Thymus (tissue), 11 donors: ENCODE measurements at regions not wholly inside any gene's neighbourhood (a gene's known extent, or its start where the extent isn't known, plus 50 kb on each side); places are given as distances from the start of the nearest gene placed in this dataset.

ENCODE experiments used
- DNase-seq, 9 donors: peaks; one replicate each; pipeline ENCODE4 v3.0.0-alpha.2; 2013; ENCODE audit warnings: low spot score in 9 of 9, low read depth in 6 of 9, missing footprints in 1 of 9
- H3K27ac ChIP-seq, 2 donors: one replicate each; pipeline ENCODE4 v1.5.1; 2013; ENCODE audit warnings: control low read depth in 1 of 2, low read depth in 1 of 2, low read length in 1 of 2, mild to moderate bottlenecking in 1 of 2, moderate library complexity in 1 of 2
- H3K27me3 ChIP-seq, 2 donors: one replicate each; pipeline ENCODE4 v1.5.1; 2013; ENCODE audit warnings: low read length in 1 of 2; ENCODE audit not compliant: control insufficient read depth in 2 of 2, insufficient read depth in 1 of 2
- H3K36me3 ChIP-seq, 2 donors: one replicate each; pipeline ENCODE4 v1.5.1; 2013; ENCODE audit warnings: low read length in 1 of 2, mild to moderate bottlenecking in 1 of 2, moderate library complexity in 1 of 2; ENCODE audit not compliant: control insufficient read depth in 2 of 2, insufficient read depth in 2 of 2
- H3K4me1 ChIP-seq, 2 donors: one replicate each; pipeline ENCODE4 v1.5.1; 2013; ENCODE audit warnings: low read length in 2 of 2; ENCODE audit not compliant: control insufficient read depth in 2 of 2, insufficient read depth in 2 of 2
- H3K4me3 ChIP-seq, 2 donors: one replicate each; pipeline ENCODE4 v1.5.1; 2013; ENCODE audit warnings: low read length in 2 of 2, control low read depth in 1 of 2, mild to moderate bottlenecking in 1 of 2
- H3K9me3 ChIP-seq, 2 donors: one replicate each; pipeline ENCODE4 v1.5.1; 2013; ENCODE audit warnings: low read length in 1 of 2, mild to moderate bottlenecking in 1 of 2; ENCODE audit not compliant: control insufficient read depth in 2 of 2, insufficient read depth in 1 of 2
- WGBS: extraction: QIAGEN DNeasy Blood & Tissue Kit; methylation state at CpG from one replicate; pipeline ENCODE4 v1.1.7; 2013; 5-methylcytosine and 5-hydroxymethylcytosine counted together
- donor health status: healthy.

DNA sequence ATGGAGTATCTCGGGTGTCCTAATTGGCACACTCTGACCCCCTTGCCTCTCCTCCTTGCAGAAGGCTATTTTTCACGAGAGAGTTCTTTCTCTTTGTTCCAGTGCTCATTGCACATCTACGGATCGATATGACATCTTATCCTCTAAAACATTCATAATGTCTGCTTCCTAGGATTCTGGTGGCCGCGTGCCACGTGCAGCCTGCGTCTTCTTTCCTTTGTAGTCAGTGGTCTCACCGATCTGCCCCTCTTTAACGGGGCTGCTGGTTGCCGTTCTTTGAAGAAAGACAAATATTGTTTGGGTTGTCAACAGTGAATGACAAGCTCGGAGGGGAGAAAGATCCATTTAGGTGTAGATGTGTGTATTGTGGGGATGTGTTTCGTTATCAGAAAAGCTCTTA, 252.4 kb upstream of the WWC1 start:
- Histone ChIP-seq H3K27me3 (no peaks in the 10 kb centered on the region), H3K36me3 (no peaks in the 10 kb centered on the region), H3K9me3 (no peaks in the 10 kb centered on the region), H3K27ac (no peak overlapping the region), H3K4me1 (no peaks in the 10 kb centered on the region), H3K4me3 (no peak overlapping the region)
- no peak for DNase-seq
- 90% methylated on average over 13 of the region's 13 CpGs for WGBS

DNA sequence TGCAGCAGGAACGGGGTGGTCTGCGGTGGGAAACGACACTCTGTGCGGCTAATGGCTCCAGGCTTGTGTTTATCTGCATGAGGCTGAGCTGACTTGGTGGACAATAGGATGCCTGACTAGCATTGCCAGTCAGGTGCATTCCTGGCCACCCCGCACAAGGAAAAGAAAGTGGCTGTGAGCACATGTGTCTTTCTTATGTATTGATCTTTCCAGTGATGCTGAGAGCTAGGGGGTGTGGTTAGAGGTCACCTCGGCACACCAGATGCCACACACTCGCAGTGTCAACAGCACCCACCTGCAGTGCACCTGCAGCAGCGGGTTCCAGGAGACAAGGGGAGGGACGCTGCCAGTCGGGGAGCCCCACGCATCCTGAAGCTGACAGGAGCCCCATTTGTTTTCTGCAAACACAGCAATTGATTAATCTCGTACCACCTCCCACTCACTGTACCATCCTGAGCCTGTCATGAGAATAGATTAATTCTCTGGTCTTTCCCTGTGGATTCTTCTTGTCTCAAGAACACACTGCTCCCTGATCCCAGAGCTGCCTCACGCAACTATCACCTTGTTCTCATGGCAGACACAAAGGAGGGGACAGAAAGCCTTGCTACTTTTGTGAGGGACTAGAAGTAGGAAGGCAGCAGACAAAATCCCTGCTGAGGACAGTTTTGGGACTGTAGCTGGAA, 251.7 kb upstream of the WWC1 start:
- Histone ChIP-seq H3K4me3 (no peak overlapping the region), H3K4me1 (no peaks in the 10 kb centered on the region), H3K27me3 (no peaks in the 10 kb centered on the region), H3K27ac (no peak overlapping the region), H3K36me3 (no peaks in the 10 kb centered on the region), H3K9me3 (no peaks in the 10 kb centered on the region)
- 84% methylated on average over 13 of the region's 13 CpGs for WGBS
- no peak for DNase-seq

DNA sequence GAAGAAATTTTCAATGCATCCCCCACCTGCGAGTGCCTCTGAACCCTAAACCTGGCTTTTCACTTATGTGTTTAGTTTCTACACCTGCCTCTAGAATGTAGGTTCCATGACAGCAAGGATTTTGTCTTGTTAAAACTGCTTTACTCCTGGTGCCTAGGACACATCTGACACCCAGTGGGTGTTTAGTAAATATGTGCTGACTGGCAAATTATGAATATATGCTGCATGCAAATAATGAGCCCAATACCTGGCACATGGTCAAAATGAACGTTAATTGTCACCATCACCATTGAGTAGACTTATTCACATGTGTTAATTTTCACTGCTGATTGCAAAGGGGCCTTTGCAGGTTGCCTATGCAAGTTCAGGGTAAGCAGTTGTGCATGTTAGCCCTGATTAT, 249.9 kb upstream of the WWC1 start:
- no peaks in the 10 kb centered on the region for H3K9me3 ChIP-seq
- no peaks in the 10 kb centered on the region for H3K27me3 ChIP-seq
- no peak for DNase-seq
- no peak overlapping the region for H3K27ac ChIP-seq
- no peak overlapping the region for H3K4me3 ChIP-seq
- H3K4me1 ChIP-seq: no peaks in the 10 kb centered on the region
- H3K36me3 ChIP-seq: no peaks in the 10 kb centered on the region
- WGBS: 95% methylated on average over 2 of the region's 2 CpGs

DNA sequence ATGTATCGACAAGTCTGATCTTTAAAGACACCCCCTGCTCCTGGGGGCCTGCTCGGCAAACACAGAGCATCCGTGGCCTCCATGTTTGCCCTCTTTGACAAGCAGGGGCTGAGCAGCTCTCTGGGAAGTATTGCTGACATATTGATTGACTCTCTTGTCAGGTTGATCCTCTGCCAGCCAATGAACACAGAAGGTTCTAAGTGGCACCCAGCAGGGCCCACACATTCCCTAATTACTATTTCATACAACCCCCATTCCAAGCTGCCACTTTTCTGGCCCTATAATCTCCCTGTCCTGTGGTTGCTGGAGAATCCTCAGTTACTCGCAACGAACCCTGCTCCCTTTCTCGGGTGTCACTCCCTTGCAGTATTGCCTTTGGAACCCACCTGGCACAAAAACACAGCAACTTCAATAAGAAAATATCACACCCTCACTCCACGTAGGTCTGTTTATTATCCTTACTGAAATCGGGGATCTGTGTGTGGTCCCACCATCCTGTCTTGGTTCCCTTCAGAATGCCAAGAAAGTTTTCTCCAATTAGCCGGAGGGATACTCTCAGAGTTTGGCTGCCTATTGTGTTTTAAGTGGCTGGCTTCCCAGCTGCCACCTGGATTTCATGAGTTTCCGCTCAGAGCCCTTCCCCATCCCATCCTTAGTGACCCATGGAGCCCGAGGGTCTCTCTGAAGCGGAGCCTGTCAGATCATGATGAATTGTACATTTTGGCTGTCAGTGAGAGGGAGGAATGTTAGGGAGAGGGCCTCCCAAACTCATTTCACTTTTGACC, 249.0 kb upstream of the WWC1 start:
- no peak for DNase-seq
- 93% methylated on average over 12 of the region's 12 CpGs for WGBS

GRCh38 chr5:168046163-168046562, 245.3 kb upstream of the WWC1 start:
- Histone ChIP-seq H3K36me3 (no peaks in the 10 kb centered on the region), H3K9me3 (peaks cover 0 to 3% of the 10 kb centered on the region in 2 donors), H3K27me3 (peaks cover 0 to 2% of the 10 kb centered on the region in 2 donors), H3K4me3 (no peak overlapping the region), H3K4me1 (no peaks in the 10 kb centered on the region), H3K27ac (no peak overlapping the region)
- no peak for DNase-seq
- 94% methylated on average over 4 of the region's 4 CpGs for WGBS

More for the DNA sequence above, 249.0 kb upstream of the WWC1 start:
- Histone ChIP-seq H3K27me3 (no peaks in the 10 kb centered on the region), H3K4me1 (no peaks in the 10 kb centered on the region), H3K9me3 (peaks cover 0 to 3% of the 10 kb centered on the region in 2 donors), H3K27ac (no peak overlapping the region), H3K4me3 (no peak overlapping the region), H3K36me3 (no peaks in the 10 kb centered on the region)

DNA sequence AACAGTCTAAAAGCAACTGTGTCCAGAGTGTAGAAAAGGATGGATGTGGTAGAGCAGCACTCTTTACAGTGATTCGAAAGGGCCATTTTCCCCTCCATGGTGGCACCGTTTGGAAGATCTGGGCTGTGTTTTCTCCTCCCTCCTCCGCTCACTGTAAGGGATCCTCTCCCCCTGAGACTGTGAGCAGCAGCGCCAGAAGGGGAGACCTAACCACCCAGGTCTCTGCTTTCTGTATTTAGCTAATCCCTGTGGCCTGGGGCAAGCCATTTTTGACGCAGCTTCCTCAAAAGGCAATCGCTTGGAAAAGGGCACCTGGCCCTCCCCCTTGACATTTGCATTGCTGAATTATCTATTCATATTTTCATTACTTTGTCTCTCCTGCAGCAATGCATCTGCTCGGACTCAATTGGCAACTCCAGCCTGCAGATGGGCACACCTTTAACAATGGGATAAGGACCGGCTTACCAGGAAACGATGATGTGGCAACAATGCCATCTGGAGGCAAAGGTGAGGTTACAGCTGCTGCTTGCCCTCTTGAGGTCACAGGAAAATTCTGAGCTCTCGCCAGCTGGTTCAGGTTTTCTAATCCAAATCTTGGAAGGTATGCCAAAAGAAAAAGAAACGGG, 244.3 kb upstream of the WWC1 start:
- H3K27ac ChIP-seq: no peak overlapping the region
- H3K4me3 ChIP-seq: no peak overlapping the region
- 44% methylated on average over 11 of the region's 11 CpGs for WGBS
- H3K9me3 ChIP-seq: peaks cover 0 to 3% of the 10 kb centered on the region in 2 donors
- H3K27me3 ChIP-seq: peaks cover 0 to 2% of the 10 kb centered on the region in 2 donors
- H3K4me1 ChIP-seq: no peaks in the 10 kb centered on the region
- peak in 1 of 9 donors; percentile 18 for DNase-seq
- no peaks in the 10 kb centered on the region for H3K36me3 ChIP-seq

DNA sequence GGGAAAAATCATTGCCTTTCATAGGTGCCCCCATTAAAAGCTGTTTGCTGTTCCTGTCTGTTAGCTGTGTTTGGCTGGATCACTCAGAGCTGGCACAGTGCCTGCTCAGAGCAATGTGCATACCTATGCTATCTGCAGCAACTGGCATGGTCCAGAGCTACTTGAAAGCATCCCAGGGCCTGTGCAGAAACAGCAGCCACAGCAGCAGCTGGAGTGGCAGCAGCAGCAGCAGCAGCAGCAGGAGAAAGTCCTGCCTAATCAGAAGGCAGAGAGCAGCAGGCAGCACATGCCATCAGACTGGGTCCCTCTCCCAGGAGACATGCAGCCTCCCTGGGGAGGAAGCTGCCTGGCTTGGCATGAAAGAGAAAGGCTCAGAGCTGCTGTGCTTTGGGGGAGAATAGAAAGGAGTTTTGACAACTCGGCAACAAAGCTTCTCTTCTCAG, 243.8 kb upstream of the WWC1 start:
- Histone ChIP-seq H3K27ac (no peak overlapping the region), H3K4me3 (no peak overlapping the region), H3K4me1 (no peaks in the 10 kb centered on the region), H3K27me3 (peaks cover 0 to 2% of the 10 kb centered on the region in 2 donors), H3K36me3 (no peaks in the 10 kb centered on the region), H3K9me3 (peaks cover 0 to 3% of the 10 kb centered on the region in 2 donors)
- no peak for DNase-seq
- 62% methylated on average over 1 of the region's 1 CpG for WGBS

DNA sequence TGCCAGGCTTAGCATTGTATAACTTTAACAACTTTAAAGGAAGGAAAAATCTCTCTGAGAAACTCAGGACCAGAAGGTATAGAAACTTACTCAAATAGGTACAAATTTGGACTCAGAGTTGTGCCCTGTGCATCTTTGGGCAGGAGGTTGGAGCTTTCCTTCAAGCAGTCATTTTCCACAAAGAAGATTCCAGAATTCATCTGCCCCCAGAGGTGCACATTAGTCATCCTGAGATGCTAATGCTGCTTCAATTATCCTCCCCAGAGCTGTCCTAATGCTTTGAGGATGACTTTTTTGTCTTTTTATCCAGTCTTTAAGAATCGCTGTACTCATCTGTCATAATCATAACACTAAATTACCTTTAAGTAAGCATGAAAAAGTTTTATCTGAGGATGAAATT, 243.0 kb upstream of the WWC1 start:
- Histone ChIP-seq H3K36me3 (no peaks in the 10 kb centered on the region), H3K27me3 (peaks cover 0 to 2% of the 10 kb centered on the region in 2 donors), H3K27ac (no peak overlapping the region), H3K4me3 (no peak overlapping the region), H3K4me1 (no peaks in the 10 kb centered on the region), H3K9me3 (peaks cover 0 to 3% of the 10 kb centered on the region in 2 donors)
- WGBS: 95% methylated on average over 1 of the region's 1 CpG
- DNase-seq: no peak

- no peaks in the 10 kb centered on the region for H3K4me1 ChIP-seq
- peaks cover 0 to 1% of the 10 kb centered on the region in 2 donors for H3K27me3 ChIP-seq
- WGBS: 94% methylated on average over 4 of the region's 4 CpGs
- no peak overlapping the region for H3K27ac ChIP-seq
- no peaks in the 10 kb centered on the region for H3K9me3 ChIP-seq
- H3K4me3 ChIP-seq: no peak overlapping the region
- H3K36me3 ChIP-seq: no peaks in the 10 kb centered on the region
- no peak for DNase-seq
These were observed 238.8 kb upstream of the WWC1 start for GRCh38 chr5:168052686-168053085.
